DOHH2 (cell line): ENCODE measurements at regions not wholly inside any gene's neighbourhood (a gene's known extent, or its start where the extent isn't known, plus 50 kb on each side); places are given as distances from the start of the nearest gene placed in this dataset.

Experiments used
- H3F3A ChIP-seq: fragments of 200-600 bp; sonication (generic), shearing (Covaris generic); 2 replicates; pipeline ENCODE4 v1.6.0; 2016; ENCODE audit warnings: antibody characterized with exemption, mild to moderate bottlenecking; ENCODE audit not compliant: control insufficient read depth, insufficient read depth
- H3K27ac ChIP-seq: fragments of 200-600 bp; sonication (generic); 2 replicates; pipeline ENCODE4 v1.5.1; 2014; ENCODE audit warnings: low read depth, mild to moderate bottlenecking, low read length, moderate library complexity
- H3K27me3 ChIP-seq: fragments of 200-600 bp; sonication (generic); 2 replicates; pipeline ENCODE4 v1.6.1; 2014; ENCODE audit warnings: mild to moderate bottlenecking, low read length, mixed read lengths; ENCODE audit not compliant: control insufficient read depth
- H3K36me3 ChIP-seq: fragments of 200-600 bp; sonication (generic); 2 replicates; pipeline ENCODE4 v1.6.1; 2014; ENCODE audit warnings: mild to moderate bottlenecking, low read length, moderate library complexity, mixed read lengths; ENCODE audit not compliant: control insufficient read depth
- H3K4me1 ChIP-seq: fragments of 200-600 bp; sonication (generic); 2 replicates; pipeline ENCODE4 v1.6.1; 2014; ENCODE audit warnings: mild to moderate bottlenecking, low read length, mixed read lengths; ENCODE audit not compliant: control insufficient read depth
- H3K4me2 ChIP-seq: fragments of 200-600 bp; sonication (generic); 2 replicates; pipeline ENCODE4 v1.6.0; 2014; ENCODE audit warnings: mild to moderate bottlenecking, low read length, moderate library complexity
- H3K4me3 ChIP-seq: fragments of 200-600 bp; sonication (generic); 2 replicates; pipeline ENCODE4 v1.5.1; 2014; ENCODE audit warnings: mild to moderate bottlenecking, low read length, mixed read lengths
- H3K79me2 ChIP-seq: fragments of 200-600 bp; sonication (generic); 2 replicates; pipeline ENCODE4 v1.6.1; 2014; ENCODE audit warnings: mild to moderate bottlenecking, low read length, mixed read lengths; ENCODE audit not compliant: control insufficient read depth
- H3K9me2 ChIP-seq: fragments of 200-600 bp; sonication (generic); replicated peaks from 2 replicates; pipeline ENCODE4 v1.6.1; 2014; ENCODE audit warnings: mild to moderate bottlenecking, low read length, mixed read lengths; ENCODE audit not compliant: control insufficient read depth
- H3K9me3 ChIP-seq: fragments of 200-600 bp; sonication (generic); 2 replicates; pipeline ENCODE4 v1.6.1; 2014; ENCODE audit warnings: antibody characterized with exemption, low read length, mixed read lengths; ENCODE audit not compliant: control insufficient read depth, insufficient read depth
- H4K20me1 ChIP-seq: fragments of 200-600 bp; sonication (generic); 2 replicates; pipeline ENCODE4 v1.6.0; 2014; ENCODE audit warnings: low read depth, mild to moderate bottlenecking, antibody characterized with exemption, low read length, moderate library complexity; ENCODE audit not compliant: control insufficient read depth, insufficient read depth
- CTCF ChIP-seq: fragments of 200-600 bp; sonication (generic); IDR thresholded peaks from one replicate; pipeline ENCODE4 v1.5.1; 2014; ENCODE audit warnings: antibody characterized with exemption, mild to moderate bottlenecking, low read depth, low read length; ENCODE audit not compliant: poor library complexity, severe bottlenecking
- EZH2phosphoT487 ChIP-seq: fragments of 200-600 bp; sonication (generic); IDR thresholded peaks from 2 replicates; pipeline ENCODE4 v1.6.1; 2017; ENCODE audit warnings: borderline replicate concordance, mild to moderate bottlenecking, antibody characterized with exemption, low read length, moderate library complexity, mixed read lengths

GRCh38 chr3:72388644-72389043 is 459.6 kb downstream of the SHQ1 start:
- Histone ChIP-seq H3K79me2 (peaks cover 100% of the 10 kb centered on the region), H3F3A (no peaks in the 10 kb centered on the region), H3K27ac (no peak overlapping the region), H3K9me2 (no peaks in the 10 kb centered on the region), H3K4me1 (0 out of 2 replicates have a peak, but pooled peaks cover 1% of the 10 kb centered on the region), H3K9me3 (no peaks in the 10 kb centered on the region), H3K4me2 (no peak overlapping the region), H3K27me3 (no peaks in the 10 kb centered on the region), H3K4me3 (no peak overlapping the region), H3K36me3 (no peaks in the 10 kb centered on the region), H4K20me1 (peaks cover 24% of the 10 kb centered on the region)
- TF ChIP-seq EZH2phosphoT487 (no peak), CTCF (no peak)

GRCh38 chr3:72388117-72388516 is 460.1 kb downstream of the SHQ1 start:
- Histone ChIP-seq H3K4me2 (no peak overlapping the region), H3K4me1 (no peaks in the 10 kb centered on the region), H3K4me3 (no peak overlapping the region), H3K36me3 (no peaks in the 10 kb centered on the region), H3K79me2 (peaks cover 100% of the 10 kb centered on the region), H3K27me3 (no peaks in the 10 kb centered on the region), H3K9me2 (no peaks in the 10 kb centered on the region), H3K9me3 (no peaks in the 10 kb centered on the region), H3K27ac (no peak overlapping the region), H4K20me1 (peaks cover 26% of the 10 kb centered on the region), H3F3A (no peaks in the 10 kb centered on the region)
- TF ChIP-seq EZH2phosphoT487 (no peak), CTCF (no peak)

GRCh38 chr3:72386327-72387000 is 461.8 kb downstream of the SHQ1 start:
- H3K4me3 ChIP-seq: no peak overlapping the region
- H4K20me1 ChIP-seq: peaks cover 41% of the 10 kb centered on the region
- no peaks in the 10 kb centered on the region for H3F3A ChIP-seq
- no peaks in the 10 kb centered on the region for H3K27me3 ChIP-seq
- no peaks in the 10 kb centered on the region for H3K9me3 ChIP-seq
- TF ChIP-seq CTCF: no peak
- no peak for TF ChIP-seq EZH2phosphoT487
- no peak overlapping the region for H3K4me2 ChIP-seq
- no peaks in the 10 kb centered on the region; the same call in 1 of the 2 replicates for H3K4me1 ChIP-seq
- no peak overlapping the region for H3K27ac ChIP-seq
- no peaks in the 10 kb centered on the region for H3K36me3 ChIP-seq
- no peaks in the 10 kb centered on the region for H3K9me2 ChIP-seq
- peaks cover 100% of the 10 kb centered on the region for H3K79me2 ChIP-seq
